ENCODE measurements at regions not wholly inside any gene's neighbourhood (a gene's known extent, or its start where the extent isn't known, plus 50 kb on each side); places are given as distances from the start of the nearest gene placed in this dataset.

DNA sequence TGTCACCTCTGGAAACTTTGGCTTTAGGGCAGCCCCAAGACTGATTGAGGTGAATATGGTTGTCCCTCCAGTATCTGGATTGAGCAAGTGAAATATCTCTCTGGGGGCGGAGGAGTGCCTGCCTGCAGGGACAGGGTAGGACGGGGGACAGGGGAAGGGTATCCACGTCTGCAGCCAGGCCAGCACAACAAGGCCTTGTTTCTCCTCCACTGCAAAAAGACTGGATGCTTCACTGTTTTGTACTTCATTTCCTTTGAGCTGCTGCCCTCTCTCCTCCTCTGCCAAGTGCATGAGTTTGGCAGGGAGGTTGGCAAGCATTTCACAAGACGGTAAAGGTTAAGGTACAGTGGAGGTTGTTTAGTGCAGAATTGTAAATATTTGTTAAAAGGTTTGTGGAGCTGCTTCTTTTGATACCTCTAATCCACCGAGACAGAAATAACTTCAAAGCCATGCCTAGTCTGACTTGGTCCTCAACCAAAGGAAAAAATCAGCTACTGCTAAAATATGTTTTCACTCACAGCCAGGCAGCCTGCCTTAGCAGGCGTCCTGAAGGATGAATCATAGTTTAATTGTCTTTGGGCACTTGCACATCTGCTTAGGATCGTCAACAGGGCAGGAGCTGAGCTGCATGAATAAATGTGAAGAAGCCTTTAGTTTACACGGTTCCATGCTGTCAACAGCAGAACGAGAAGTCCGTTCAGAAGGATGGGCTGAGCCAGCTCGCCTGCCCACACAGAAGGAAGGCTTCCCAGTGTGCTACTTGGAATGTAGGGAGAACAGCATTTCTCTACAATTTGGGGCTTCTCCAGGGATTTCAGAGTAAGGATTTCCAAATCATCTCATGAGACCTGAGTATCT, 269.7 kb downstream of the TTC6 start (continued):
- TF ChIP-seq, protein P1, sequence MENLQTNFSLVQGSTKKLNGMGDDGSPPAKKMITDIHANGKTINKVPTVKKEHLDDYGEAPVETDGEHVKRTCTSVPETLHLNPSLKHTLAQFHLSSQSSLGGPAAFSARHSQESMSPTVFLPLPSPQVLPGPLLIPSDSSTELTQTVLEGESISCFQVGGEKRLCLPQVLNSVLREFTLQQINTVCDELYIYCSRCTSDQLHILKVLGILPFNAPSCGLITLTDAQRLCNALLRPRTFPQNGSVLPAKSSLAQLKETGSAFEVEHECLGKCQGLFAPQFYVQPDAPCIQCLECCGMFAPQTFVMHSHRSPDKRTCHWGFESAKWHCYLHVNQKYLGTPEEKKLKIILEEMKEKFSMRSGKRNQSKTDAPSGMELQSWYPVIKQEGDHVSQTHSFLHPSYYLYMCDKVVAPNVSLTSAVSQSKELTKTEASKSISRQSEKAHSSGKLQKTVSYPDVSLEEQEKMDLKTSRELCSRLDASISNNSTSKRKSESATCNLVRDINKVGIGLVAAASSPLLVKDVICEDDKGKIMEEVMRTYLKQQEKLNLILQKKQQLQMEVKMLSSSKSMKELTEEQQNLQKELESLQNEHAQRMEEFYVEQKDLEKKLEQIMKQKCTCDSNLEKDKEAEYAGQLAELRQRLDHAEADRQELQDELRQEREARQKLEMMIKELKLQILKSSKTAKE (CRISPR knock-in tag; IDR thresholded peaks at IDR 0.05; ENCODE audit: borderline replicate concordance), result peak; percentile 97
- TF ChIP-seq NFRKB (IDR thresholded peaks at IDR 0.05), result no peak
- TF ChIP-seq HOXA5 (CRISPR knock-in tag; IDR thresholded peaks at IDR 0.05), result peak; percentile 96
- peak; percentile 25; the same call in 1 of the 2 replicates for TF ChIP-seq SMAD9 (CRISPR knock-in tag; IDR thresholded peaks at IDR 0.05)
- peak; percentile 10 for TF ChIP-seq CCAR2 (optimal IDR thresholded peaks at IDR 0.05; ENCODE audit: low read depth, low read length)
- TF ChIP-seq, protein P2, sequence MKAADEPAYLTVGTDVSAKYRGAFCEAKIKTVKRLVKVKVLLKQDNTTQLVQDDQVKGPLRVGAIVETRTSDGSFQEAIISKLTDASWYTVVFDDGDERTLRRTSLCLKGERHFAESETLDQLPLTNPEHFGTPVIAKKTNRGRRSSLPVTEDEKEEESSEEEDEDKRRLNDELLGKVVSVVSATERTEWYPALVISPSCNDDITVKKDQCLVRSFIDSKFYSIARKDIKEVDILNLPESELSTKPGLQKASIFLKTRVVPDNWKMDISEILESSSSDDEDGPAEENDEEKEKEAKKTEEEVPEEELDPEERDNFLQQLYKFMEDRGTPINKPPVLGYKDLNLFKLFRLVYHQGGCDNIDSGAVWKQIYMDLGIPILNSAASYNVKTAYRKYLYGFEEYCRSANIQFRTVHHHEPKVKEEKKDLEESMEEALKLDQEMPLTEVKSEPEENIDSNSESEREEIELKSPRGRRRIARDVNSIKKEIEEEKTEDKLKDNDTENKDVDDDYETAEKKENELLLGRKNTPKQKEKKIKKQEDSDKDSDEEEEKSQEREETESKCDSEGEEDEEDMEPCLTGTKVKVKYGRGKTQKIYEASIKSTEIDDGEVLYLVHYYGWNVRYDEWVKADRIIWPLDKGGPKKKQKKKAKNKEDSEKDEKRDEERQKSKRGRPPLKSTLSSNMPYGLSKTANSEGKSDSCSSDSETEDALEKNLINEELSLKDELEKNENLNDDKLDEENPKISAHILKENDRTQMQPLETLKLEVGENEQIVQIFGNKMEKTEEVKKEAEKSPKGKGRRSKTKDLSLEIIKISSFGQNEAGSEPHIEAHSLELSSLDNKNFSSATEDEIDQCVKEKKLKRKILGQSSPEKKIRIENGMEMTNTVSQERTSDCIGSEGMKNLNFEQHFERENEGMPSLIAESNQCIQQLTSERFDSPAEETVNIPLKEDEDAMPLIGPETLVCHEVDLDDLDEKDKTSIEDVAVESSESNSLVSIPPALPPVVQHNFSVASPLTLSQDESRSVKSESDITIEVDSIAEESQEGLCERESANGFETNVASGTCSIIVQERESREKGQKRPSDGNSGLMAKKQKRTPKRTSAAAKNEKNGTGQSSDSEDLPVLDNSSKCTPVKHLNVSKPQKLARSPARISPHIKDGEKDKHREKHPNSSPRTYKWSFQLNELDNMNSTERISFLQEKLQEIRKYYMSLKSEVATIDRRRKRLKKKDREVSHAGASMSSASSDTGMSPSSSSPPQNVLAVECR (CRISPR knock-in tag; IDR thresholded peaks at IDR 0.05; ENCODE audit: borderline replicate concordance), result no peak; the same call in 1 of the 2 replicates
- 0 out of 2 replicates have a peak, but pooled peaks have one; percentile 13 for TF ChIP-seq ZHX2 (IDR thresholded peaks at IDR 0.05; ENCODE audit: low read depth)
- no peak for TF ChIP-seq ZHX2 (CRISPR knock-in tag; IDR thresholded peaks at IDR 0.05; ENCODE audit: borderline replicate concordance)
- peak; percentile 92 for TF ChIP-seq ZNF281 (CRISPR knock-in tag; IDR thresholded peaks at IDR 0.05; ENCODE audit: borderline replicate concordance)
- peak; percentile 77 for TF ChIP-seq POLR2AphosphoS5 (IDR thresholded peaks at IDR 0.05; ENCODE audit: low read depth, low read length)
- TF ChIP-seq, protein P3, sequence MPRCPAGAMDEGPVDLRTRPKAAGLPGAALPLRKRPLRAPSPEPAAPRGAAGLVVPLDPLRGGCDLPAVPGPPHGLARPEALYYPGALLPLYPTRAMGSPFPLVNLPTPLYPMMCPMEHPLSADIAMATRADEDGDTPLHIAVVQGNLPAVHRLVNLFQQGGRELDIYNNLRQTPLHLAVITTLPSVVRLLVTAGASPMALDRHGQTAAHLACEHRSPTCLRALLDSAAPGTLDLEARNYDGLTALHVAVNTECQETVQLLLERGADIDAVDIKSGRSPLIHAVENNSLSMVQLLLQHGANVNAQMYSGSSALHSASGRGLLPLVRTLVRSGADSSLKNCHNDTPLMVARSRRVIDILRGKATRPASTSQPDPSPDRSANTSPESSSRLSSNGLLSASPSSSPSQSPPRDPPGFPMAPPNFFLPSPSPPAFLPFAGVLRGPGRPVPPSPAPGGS (CRISPR knock-in tag; IDR thresholded peaks at IDR 0.05), result peak; percentile 87; the same call in 1 of the 2 replicates
